HepG2 (cell line): ENCODE measurements at regions not wholly inside any gene's neighbourhood (a gene's known extent, or its start where the extent isn't known, plus 50 kb on each side); places are given as distances from the start of the nearest gene placed in this dataset.
A peak's percentile ranks its signal among the peaks of the same experiment; 100 is the strongest.

Source experiments
- ATAC-seq: fragments of 200-7000 bp; cut with Tn5 transposase; 3 replicates; pipeline ENCODE4 v1.9.1; 2020; ENCODE audit warnings: mild to moderate bottlenecking, moderate library complexity
- BruUV-seq: library from RNA; stranded (reverse); fragments of 400-500 nt; replicated peaks from 2 replicates; lab custom pipeline; 2021; lab: Mats Ljungman, UMichigan
- CTCF ChIA-PET: fragments of 300-600 bp; formaldehyde crosslinking; extraction: SDS; loops from one replicate; lab custom pipeline; 2021; ENCODE audit warnings: low total read pairs, inconsistent platforms, low intra/inter-chr PET ratio; lab: Yijun Ruan, JAX
- POLR2A ChIA-PET: fragments of 350-600 bp; sonication (Branson Sonifier 250); formaldehyde crosslinking; loops from one replicate; lab custom pipeline; 2020; ENCODE audit warnings: antibody characterized with exemption, inconsistent platforms; lab: Yijun Ruan, JAX
- DNase-seq: peaks from one replicate; pipeline ENCODE4 v3.0.0-alpha.2; 2015; ENCODE audit warnings: low spot score
- FAIRE-seq: peaks from 3 replicates; lab custom pipeline; 2011; peaks lifted over from hg19 to GRCh38; lab: Jason Lieb, UNC
- H2AFZ ChIP-seq: one replicate; pipeline ENCODE4 v1.6.1; 2011; ENCODE audit warnings: low read length, inconsistent platforms
- H3K27ac ChIP-seq: fragments of 300-600 bp; 3 replicates; pipeline ENCODE4 v1.8.0; 2011; ENCODE audit warnings: mixed run types, mild to moderate bottlenecking, mixed read lengths, low read length, inconsistent platforms; ENCODE audit not compliant: insufficient read depth; ENCODE audit errors: extremely low read length
- H3K27me3 ChIP-seq, 2 experiments: fragments of 200-600 bp in 1 of 2; 2 replicates in 1 of 2; 3 replicates in 1 of 2; pipeline versions ENCODE4 v1.6.0 to v1.8.0; 2011; ENCODE audit warnings: low read length in 2 of 2, mild to moderate bottlenecking in 2 of 2, moderate library complexity in 2 of 2, inconsistent platforms in 1 of 2; ENCODE audit not compliant: insufficient read depth in 2 of 2, control insufficient read depth in 1 of 2
- H3K36me3 ChIP-seq, 2 experiments: fragments of 200-600 bp in 1 of 2; replicated peaks in 1 of 2; 2 replicates in 1 of 2; 3 replicates in 1 of 2; pipeline versions ENCODE4 v1.5.1 to v1.8.0; 2011; ENCODE audit warnings: low read length in 2 of 2, inconsistent platforms in 1 of 2; ENCODE audit not compliant: insufficient read depth in 2 of 2, control insufficient read depth in 1 of 2
- H3K4me1 ChIP-seq: 2 replicates; pipeline ENCODE4 v1.5.1; 2012; ENCODE audit warnings: low read length, inconsistent platforms; ENCODE audit not compliant: insufficient read depth
- H3K4me2 ChIP-seq: 2 replicates; pipeline ENCODE4 v1.6.0; 2011; ENCODE audit warnings: low read depth, low read length, inconsistent platforms
- H3K4me3 ChIP-seq, 3 experiments: fragments of 200-600 bp in 1 of 3; sonication (generic), shearing (Covaris generic) in 1 of 3; replicated peaks in 1 of 3; 2 replicates each; pipeline ENCODE4 v1.5.1; 2011 to 2016; ENCODE audit warnings: low read length in 3 of 3, inconsistent platforms in 2 of 3, low read depth in 2 of 3, mild to moderate bottlenecking in 2 of 3, control low read depth in 1 of 3, mixed read lengths in 1 of 3; ENCODE audit not compliant: insufficient read depth in 1 of 3
- H3K79me2 ChIP-seq: one replicate; pipeline ENCODE4 v1.6.1; 2011; ENCODE audit warnings: low read length, inconsistent platforms; ENCODE audit not compliant: insufficient read depth
- H3K9ac ChIP-seq: 2 replicates; pipeline ENCODE4 v1.6.0; 2011; ENCODE audit warnings: mild to moderate bottlenecking, low read depth, low read length, inconsistent platforms; ENCODE audit not compliant: insufficient read depth
- H3K9me3 ChIP-seq: 2 replicates; pipeline ENCODE4 v1.5.1; 2012; ENCODE audit warnings: mild to moderate bottlenecking, low read length
- H4K20me1 ChIP-seq: 2 replicates; pipeline ENCODE4 v1.6.0; 2011; ENCODE audit warnings: inconsistent platforms, mild to moderate bottlenecking, low read length, moderate library complexity; ENCODE audit not compliant: insufficient read depth
- CBX1 ChIP-seq: IDR thresholded peaks from one replicate; pipeline ENCODE4 v1.6.1; 2016; ENCODE audit warnings: antibody characterized with exemption, low read depth
- EHMT2 ChIP-seq: fragments of 200-600 bp; sonication (generic); IDR thresholded peaks from 2 replicates; pipeline ENCODE4 v1.7.0; 2017; ENCODE audit warnings: antibody characterized with exemption, low read depth, low read length, borderline replicate concordance
- MIER2 ChIP-seq: IDR thresholded peaks from 2 replicates; pipeline ENCODE4 v1.6.1; 2016; ENCODE audit warnings: missing biosample characterization, missing genetic modification reagents
- NFYC ChIP-seq: IDR thresholded peaks from 2 replicates; pipeline ENCODE4 v1.6.1; 2016; ENCODE audit warnings: missing genetic modification reagents, missing compliant biosample characterization
- PAWR ChIP-seq: sonication (generic); formaldehyde crosslinking; IDR thresholded peaks from 2 replicates; pipeline ENCODE4 v1.4.0; 2020; ENCODE audit warnings: missing genetic modification reagents, mild to moderate bottlenecking, borderline replicate concordance
- WIZ ChIP-seq: sonication (generic); formaldehyde crosslinking; IDR thresholded peaks from 2 replicates; pipeline ENCODE4 v1.5.1; 2020; ENCODE audit warnings: mild to moderate bottlenecking, missing genetic modification reagents
- WGBS: methylation state at CpG from one replicate; pipeline ENCODE4 v1.1.6; 2017; ENCODE audit warnings: low lambda C conversion rate; 5-methylcytosine and 5-hydroxymethylcytosine counted together
- in situ Hi-C: cut with HindIII; loops from 2 replicates; pipeline ENCODE4 v1.10.0; 2017; ENCODE audit warnings: low pct_unique_long_range_greater_than_20kb; ENCODE audit not compliant: extremely low pct_ligation_motif_present
- intact Hi-C: fragments of 100-400 bp; cut with micrococcal nuclease; formaldehyde crosslinking; loops from one replicate; pipeline ENCODE4 v1.10.0; 2022; ENCODE audit not compliant: unreplicated experiment
- TF ChIP-seq, protein P1 (sequence below), 2 experiments: IDR thresholded peaks; 2 replicates each; pipeline ENCODE4 v1.6.1; 2011 to 2012; ENCODE audit warnings: low read length in 2 of 2, borderline replicate concordance in 1 of 2, low read depth in 1 of 2, mild to moderate bottlenecking in 1 of 2, moderate library complexity in 1 of 2
- TF ChIP-seq, protein P2 (sequence below): fragments of 450-650 bp; IDR thresholded peaks from 2 replicates; pipeline ENCODE4 v1.6.1; 2017; ENCODE audit warnings: mild to moderate bottlenecking
- TF ChIP-seq, protein P3 (sequence below), 2 experiments: sonication (generic) in 1 of 2; formaldehyde crosslinking in 1 of 2; IDR thresholded peaks; 2 replicates each; pipeline versions ENCODE4 v1.4.0 to v1.6.1; 2018 to 2020; ENCODE audit warnings: missing genetic modification reagents in 2 of 2, borderline replicate concordance in 1 of 2, low read depth in 1 of 2, mild to moderate bottlenecking in 1 of 2, missing biosample characterization in 1 of 2

DNA sequence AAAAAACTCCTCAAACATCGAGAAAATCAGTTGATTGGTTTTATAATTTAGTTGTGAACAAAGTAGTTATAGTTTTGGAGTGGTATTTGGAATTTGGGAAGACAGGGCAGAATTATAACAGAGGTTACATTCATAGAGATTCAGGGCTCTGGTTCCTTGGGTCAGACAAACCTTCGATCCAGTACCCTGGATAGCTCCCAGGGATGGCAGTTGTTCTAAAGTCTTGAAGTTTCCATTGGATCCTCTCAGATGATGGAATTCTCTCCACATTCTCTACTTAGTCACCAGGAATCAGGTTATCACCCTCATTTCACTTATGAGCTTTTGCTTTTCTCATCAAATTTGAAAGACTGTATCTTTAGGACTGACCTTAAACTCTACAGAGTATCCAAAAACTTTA, 285.1 kb downstream of the CENPW start:
- no peaks in the 10 kb centered on the region for H3K79me2 ChIP-seq
- no peaks in the 10 kb centered on the region for H3K9me3 ChIP-seq
- no peaks in the 10 kb centered on the region; the same call in 1 of the 2 replicates for H4K20me1 ChIP-seq
- no peak overlapping the region for H2AFZ ChIP-seq
- no peak for DNase-seq
- 1% methylated on average over 2 of the region's 2 CpGs for WGBS
- no peaks in the 10 kb centered on the region for H3K4me1 ChIP-seq
- CTCF ChIA-PET: no interaction called here
- no peak overlapping the region for H3K4me2 ChIP-seq
- FAIRE-seq: no peak
- in situ Hi-C loops (no loop called here), intact Hi-C loops (no loop called here)
- POLR2A ChIA-PET: no interaction called here
- H3K9ac ChIP-seq: no peak overlapping the region
- BruUV-seq: no TSS peak
- no peak overlapping the region for H3K4me3 ChIP-seq
- no peaks in the 10 kb centered on the region for H3K27me3 ChIP-seq
- ATAC-seq: 0 out of 3 replicates have a peak, but pooled peaks have one; percentile 34
- H3K27ac ChIP-seq: no peak overlapping the region
- TF ChIP-seq MIER2 (CRISPR knock-in tag) (peak; percentile 96), PAWR (no peak), CBX1 (no peak), WIZ (CRISPR knock-in tag) (peak; percentile 31; the same call in 1 of the 2 replicates), NFYC (no peak), EHMT2 (peak; percentile 84; the same call in 1 of the 2 replicates)
- TF ChIP-seq, protein P1, sequence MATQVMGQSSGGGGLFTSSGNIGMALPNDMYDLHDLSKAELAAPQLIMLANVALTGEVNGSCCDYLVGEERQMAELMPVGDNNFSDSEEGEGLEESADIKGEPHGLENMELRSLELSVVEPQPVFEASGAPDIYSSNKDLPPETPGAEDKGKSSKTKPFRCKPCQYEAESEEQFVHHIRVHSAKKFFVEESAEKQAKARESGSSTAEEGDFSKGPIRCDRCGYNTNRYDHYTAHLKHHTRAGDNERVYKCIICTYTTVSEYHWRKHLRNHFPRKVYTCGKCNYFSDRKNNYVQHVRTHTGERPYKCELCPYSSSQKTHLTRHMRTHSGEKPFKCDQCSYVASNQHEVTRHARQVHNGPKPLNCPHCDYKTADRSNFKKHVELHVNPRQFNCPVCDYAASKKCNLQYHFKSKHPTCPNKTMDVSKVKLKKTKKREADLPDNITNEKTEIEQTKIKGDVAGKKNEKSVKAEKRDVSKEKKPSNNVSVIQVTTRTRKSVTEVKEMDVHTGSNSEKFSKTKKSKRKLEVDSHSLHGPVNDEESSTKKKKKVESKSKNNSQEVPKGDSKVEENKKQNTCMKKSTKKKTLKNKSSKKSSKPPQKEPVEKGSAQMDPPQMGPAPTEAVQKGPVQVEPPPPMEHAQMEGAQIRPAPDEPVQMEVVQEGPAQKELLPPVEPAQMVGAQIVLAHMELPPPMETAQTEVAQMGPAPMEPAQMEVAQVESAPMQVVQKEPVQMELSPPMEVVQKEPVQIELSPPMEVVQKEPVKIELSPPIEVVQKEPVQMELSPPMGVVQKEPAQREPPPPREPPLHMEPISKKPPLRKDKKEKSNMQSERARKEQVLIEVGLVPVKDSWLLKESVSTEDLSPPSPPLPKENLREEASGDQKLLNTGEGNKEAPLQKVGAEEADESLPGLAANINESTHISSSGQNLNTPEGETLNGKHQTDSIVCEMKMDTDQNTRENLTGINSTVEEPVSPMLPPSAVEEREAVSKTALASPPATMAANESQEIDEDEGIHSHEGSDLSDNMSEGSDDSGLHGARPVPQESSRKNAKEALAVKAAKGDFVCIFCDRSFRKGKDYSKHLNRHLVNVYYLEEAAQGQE (IDR thresholded peaks at IDR 0.05; ENCODE audit: borderline replicate concordance in 1 of 2, low read depth in 1 of 2, low read length in 2 of 2): peak; percentile 54 to 98
- TF ChIP-seq, protein P2, sequence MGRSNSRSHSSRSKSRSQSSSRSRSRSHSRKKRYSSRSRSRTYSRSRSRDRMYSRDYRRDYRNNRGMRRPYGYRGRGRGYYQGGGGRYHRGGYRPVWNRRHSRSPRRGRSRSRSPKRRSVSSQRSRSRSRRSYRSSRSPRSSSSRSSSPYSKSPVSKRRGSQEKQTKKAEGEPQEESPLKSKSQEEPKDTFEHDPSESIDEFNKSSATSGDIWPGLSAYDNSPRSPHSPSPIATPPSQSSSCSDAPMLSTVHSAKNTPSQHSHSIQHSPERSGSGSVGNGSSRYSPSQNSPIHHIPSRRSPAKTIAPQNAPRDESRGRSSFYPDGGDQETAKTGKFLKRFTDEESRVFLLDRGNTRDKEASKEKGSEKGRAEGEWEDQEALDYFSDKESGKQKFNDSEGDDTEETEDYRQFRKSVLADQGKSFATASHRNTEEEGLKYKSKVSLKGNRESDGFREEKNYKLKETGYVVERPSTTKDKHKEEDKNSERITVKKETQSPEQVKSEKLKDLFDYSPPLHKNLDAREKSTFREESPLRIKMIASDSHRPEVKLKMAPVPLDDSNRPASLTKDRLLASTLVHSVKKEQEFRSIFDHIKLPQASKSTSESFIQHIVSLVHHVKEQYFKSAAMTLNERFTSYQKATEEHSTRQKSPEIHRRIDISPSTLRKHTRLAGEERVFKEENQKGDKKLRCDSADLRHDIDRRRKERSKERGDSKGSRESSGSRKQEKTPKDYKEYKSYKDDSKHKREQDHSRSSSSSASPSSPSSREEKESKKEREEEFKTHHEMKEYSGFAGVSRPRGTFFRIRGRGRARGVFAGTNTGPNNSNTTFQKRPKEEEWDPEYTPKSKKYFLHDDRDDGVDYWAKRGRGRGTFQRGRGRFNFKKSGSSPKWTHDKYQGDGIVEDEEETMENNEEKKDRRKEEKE: no peak
- TF ChIP-seq, protein P3, sequence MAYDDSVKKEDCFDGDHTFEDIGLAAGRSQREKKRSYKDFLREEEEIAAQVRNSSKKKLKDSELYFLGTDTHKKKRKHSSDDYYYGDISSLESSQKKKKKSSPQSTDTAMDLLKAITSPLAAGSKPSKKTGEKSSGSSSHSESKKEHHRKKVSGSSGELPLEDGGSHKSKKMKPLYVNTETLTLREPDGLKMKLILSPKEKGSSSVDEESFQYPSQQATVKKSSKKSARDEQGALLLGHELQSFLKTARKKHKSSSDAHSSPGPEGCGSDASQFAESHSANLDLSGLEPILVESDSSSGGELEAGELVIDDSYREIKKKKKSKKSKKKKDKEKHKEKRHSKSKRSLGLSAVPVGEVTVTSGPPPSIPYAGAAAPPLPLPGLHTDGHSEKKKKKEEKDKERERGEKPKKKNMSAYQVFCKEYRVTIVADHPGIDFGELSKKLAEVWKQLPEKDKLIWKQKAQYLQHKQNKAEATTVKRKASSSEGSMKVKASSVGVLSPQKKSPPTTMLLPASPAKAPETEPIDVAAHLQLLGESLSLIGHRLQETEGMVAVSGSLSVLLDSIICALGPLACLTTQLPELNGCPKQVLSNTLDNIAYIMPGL (CRISPR knock-in tag; IDR thresholded peaks at IDR 0.05; ENCODE audit: borderline replicate concordance in 1 of 2, low read depth in 1 of 2): no peak
- no peaks in the 10 kb centered on the region for H3K36me3 ChIP-seq
